Endothelial cell (in vitro differentiated cells): ENCODE measurements at regions not wholly inside any gene's neighbourhood (a gene's known extent, or its start where the extent isn't known, plus 50 kb on each side); places are given as distances from the start of the nearest gene placed in this dataset.

Source experiments
- DNase-seq: peaks from one replicate; pipeline ENCODE4 v3.0.0; 2021; ENCODE audit warnings: low spot score
- H3K27ac Mint-ChIP-seq: one replicate; pipeline ENCODE4 v1.8.0; 2021; ENCODE audit warnings: mixed read lengths, inconsistent platforms; ENCODE audit not compliant: unreplicated experiment
- H3K27me3 Mint-ChIP-seq: one replicate; pipeline ENCODE4 v1.8.0; 2021; ENCODE audit warnings: mild to moderate bottlenecking, moderate library complexity, mixed read lengths, inconsistent platforms; ENCODE audit not compliant: unreplicated experiment
- H3K36me3 Mint-ChIP-seq: one replicate; pipeline ENCODE4 v1.8.0; 2021; ENCODE audit warnings: mild to moderate bottlenecking, low read depth, mixed read lengths, inconsistent platforms; ENCODE audit not compliant: unreplicated experiment
- H3K4me1 Mint-ChIP-seq: one replicate; pipeline ENCODE4 v1.8.0; 2021; ENCODE audit warnings: mild to moderate bottlenecking, mixed read lengths, inconsistent platforms; ENCODE audit not compliant: unreplicated experiment
- H3K4me3 Mint-ChIP-seq: one replicate; pipeline ENCODE4 v1.8.0; 2021; ENCODE audit warnings: mild to moderate bottlenecking, mixed read lengths, inconsistent platforms; ENCODE audit not compliant: unreplicated experiment
- H3K9me3 Mint-ChIP-seq: one replicate; pipeline ENCODE4 v1.8.0; 2021; ENCODE audit warnings: mixed read lengths, inconsistent platforms; ENCODE audit not compliant: unreplicated experiment
- TF ChIP-seq, protein P1 (sequence below): fragments of 200-600 bp; sonication (generic); IDR thresholded peaks from one replicate; pipeline ENCODE4 v1.5.0; 2021; ENCODE audit warnings: antibody characterized with exemption; ENCODE audit not compliant: unreplicated experiment

DNA sequence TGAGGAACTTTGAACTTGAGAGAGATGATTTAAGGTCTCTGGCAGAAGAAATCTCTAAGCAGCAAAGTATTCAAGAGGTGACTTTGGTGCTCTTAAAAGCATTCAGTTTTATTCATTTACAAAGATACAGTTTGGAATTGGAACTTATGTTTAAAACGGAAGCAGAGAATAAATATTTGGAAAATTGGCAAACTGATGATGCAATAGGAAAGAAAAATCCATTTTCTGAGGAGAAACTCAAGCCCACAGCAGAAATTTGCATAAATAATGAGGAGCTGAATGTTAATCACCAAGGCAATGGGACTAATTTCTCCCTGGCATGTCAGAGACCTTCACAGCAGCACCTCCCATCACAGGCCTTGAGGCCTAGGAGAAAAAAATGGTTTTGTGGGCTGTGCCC, 1022.5 kb upstream of the CHAC2 start:
- DNase-seq: no peak
- no peak overlapping the region for H3K27ac Mint-ChIP-seq
- TF ChIP-seq, protein P1, sequence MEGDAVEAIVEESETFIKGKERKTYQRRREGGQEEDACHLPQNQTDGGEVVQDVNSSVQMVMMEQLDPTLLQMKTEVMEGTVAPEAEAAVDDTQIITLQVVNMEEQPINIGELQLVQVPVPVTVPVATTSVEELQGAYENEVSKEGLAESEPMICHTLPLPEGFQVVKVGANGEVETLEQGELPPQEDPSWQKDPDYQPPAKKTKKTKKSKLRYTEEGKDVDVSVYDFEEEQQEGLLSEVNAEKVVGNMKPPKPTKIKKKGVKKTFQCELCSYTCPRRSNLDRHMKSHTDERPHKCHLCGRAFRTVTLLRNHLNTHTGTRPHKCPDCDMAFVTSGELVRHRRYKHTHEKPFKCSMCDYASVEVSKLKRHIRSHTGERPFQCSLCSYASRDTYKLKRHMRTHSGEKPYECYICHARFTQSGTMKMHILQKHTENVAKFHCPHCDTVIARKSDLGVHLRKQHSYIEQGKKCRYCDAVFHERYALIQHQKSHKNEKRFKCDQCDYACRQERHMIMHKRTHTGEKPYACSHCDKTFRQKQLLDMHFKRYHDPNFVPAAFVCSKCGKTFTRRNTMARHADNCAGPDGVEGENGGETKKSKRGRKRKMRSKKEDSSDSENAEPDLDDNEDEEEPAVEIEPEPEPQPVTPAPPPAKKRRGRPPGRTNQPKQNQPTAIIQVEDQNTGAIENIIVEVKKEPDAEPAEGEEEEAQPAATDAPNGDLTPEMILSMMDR: no peak
- H3K4me3 Mint-ChIP-seq: no peak overlapping the region
- H3K27me3 Mint-ChIP-seq: no peaks in the 10 kb centered on the region
- peaks cover 6% of the 10 kb centered on the region for H3K9me3 Mint-ChIP-seq
- H3K36me3 Mint-ChIP-seq: no peaks in the 10 kb centered on the region
- H3K4me1 Mint-ChIP-seq: no peaks in the 10 kb centered on the region

DNA sequence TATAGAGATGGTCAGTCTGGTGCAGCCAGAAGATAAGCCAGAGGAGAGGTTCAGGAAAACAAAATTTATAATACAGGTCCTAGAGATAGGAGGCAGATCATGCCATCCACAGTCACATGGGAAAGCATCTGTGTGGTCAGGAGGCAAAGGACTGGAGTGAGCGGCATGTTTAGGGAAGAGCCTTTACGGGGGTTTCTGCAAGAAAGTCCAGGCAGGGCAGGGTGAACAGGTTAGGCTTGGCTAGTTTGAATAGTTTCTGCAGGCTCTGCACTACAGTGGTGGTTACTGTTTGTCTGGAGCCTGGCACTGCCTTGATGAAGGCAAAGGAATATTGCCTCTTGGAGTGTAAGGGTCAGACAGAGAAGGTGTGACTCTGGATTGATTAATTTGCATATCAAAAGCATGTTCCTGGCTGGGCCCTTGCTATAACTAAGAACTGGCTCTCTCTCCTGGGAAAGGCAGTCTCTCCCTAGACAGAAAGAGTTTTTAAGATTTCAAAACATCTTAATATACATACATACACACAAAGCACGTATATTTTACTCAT, 1034.7 kb upstream of the CHAC2 start:
- H3K4me3 Mint-ChIP-seq: no peak overlapping the region
- H3K27ac Mint-ChIP-seq: no peak overlapping the region
- H3K36me3 Mint-ChIP-seq: no peaks in the 10 kb centered on the region
- no peaks in the 10 kb centered on the region for H3K9me3 Mint-ChIP-seq
- no peaks in the 10 kb centered on the region for H3K4me1 Mint-ChIP-seq
- no peak for DNase-seq
- no peaks in the 10 kb centered on the region for H3K27me3 Mint-ChIP-seq
- TF ChIP-seq, protein P1: no peak

- no peaks in the 10 kb centered on the region for H3K9me3 Mint-ChIP-seq
- no peak overlapping the region for H3K27ac Mint-ChIP-seq
- no peaks in the 10 kb centered on the region for H3K36me3 Mint-ChIP-seq
- no peaks in the 10 kb centered on the region for H3K4me1 Mint-ChIP-seq
- no peak overlapping the region for H3K4me3 Mint-ChIP-seq
- no peak for DNase-seq
- H3K27me3 Mint-ChIP-seq: no peaks in the 10 kb centered on the region
- TF ChIP-seq, protein P1: no peak
Measured at GRCh38 chr2:52724585-52724984, 1043.0 kb upstream of the CHAC2 start.

GRCh38 chr2:52717836-52718235, 1049.8 kb upstream of the CHAC2 start:
- no peak overlapping the region for H3K27ac Mint-ChIP-seq
- no peaks in the 10 kb centered on the region for H3K27me3 Mint-ChIP-seq
- H3K4me3 Mint-ChIP-seq: no peak overlapping the region
- TF ChIP-seq, protein P1: no peak
- no peaks in the 10 kb centered on the region for H3K36me3 Mint-ChIP-seq
- H3K4me1 Mint-ChIP-seq: no peaks in the 10 kb centered on the region
- H3K9me3 Mint-ChIP-seq: no peaks in the 10 kb centered on the region
- DNase-seq: no peak

DNA sequence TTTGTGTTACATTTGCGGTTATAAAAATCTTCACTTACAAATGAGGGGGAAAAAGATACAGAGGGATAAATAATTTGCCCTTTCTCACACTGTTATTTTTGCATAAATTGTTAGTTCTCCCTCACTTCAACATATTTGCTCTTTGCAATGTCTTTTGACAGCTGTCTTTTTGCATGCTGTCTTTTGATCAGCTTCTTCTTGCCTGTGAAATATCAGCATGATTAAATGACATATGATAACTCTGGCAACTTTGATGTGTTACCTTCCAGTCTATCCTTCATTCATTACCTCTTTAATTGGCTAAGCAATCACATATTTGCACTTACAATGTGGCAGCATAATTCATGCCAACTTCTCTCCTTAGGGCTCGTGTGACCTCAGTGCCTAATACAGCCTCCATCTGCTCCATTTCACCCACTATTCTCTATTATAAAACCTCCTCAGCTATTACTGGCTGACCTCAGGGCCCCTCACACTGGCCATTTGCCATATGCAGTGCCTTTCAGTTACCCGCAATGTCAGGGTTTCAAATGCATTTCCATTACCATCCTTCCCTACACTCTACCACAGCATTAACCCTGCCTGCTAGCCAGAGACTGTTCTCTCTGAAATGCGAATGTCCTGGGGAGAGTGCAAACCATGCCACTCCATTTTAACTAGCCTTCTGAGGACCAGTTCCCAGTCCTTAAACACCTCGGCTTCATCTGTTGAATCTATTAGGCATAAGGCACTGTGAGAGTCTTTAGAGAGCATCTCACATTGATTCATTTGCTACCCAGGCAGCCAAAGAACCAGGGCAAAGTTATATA, 1056.6 kb upstream of the CHAC2 start:
- no peaks in the 10 kb centered on the region for H3K9me3 Mint-ChIP-seq
- no peak overlapping the region for H3K4me3 Mint-ChIP-seq
- TF ChIP-seq, protein P1: no peak
- no peaks in the 10 kb centered on the region for H3K36me3 Mint-ChIP-seq
- no peaks in the 10 kb centered on the region for H3K4me1 Mint-ChIP-seq
- H3K27me3 Mint-ChIP-seq: no peaks in the 10 kb centered on the region
- no peak overlapping the region for H3K27ac Mint-ChIP-seq
- DNase-seq: no peak
